ENCODE measurements at regions not wholly inside any gene's neighbourhood (a gene's known extent, or its start where the extent isn't known, plus 50 kb on each side); places are given as distances from the start of the nearest gene placed in this dataset.

- no peak overlapping the region for H3K27ac ChIP-seq (ENCODE audit: low read depth, low read length, poor library complexity, severe bottlenecking)
- no peaks in the 10 kb centered on the region for H4K20me1 ChIP-seq (ENCODE audit: insufficient read depth, low read length)
- H3K36me3 ChIP-seq (ENCODE audit: insufficient read depth, low read length) = no peaks in the 10 kb centered on the region
- no peaks in the 10 kb centered on the region for H3K9me3 ChIP-seq (ENCODE audit: low read length)
- H3K4me2 ChIP-seq (ENCODE audit: low read length) = no peak overlapping the region
- TF ChIP-seq EZH2 (IDR thresholded peaks at IDR 0.05; ENCODE audit: borderline replicate concordance, low read length) (no peak), CTCF (IDR thresholded peaks at IDR 0.05; ENCODE audit: low read length) (no peak)
- no peaks in the 10 kb centered on the region for H3K79me2 ChIP-seq (ENCODE audit: insufficient read depth, low read length)
- H3K27me3 ChIP-seq (ENCODE audit: insufficient read depth, low read length) = no peaks in the 10 kb centered on the region
- no peaks in the 10 kb centered on the region for H3K4me1 ChIP-seq (ENCODE audit: insufficient read depth, low read length, severe bottlenecking)
- H3K4me3 ChIP-seq (ENCODE audit: low read depth, low read length, poor library complexity, severe bottlenecking) = no peak overlapping the region
- H3K9ac ChIP-seq (ENCODE audit: low read length) = no peak overlapping the region
- no peaks in the 10 kb centered on the region for H3K9me2 ChIP-seq (ENCODE audit: low read depth, low read length)
- H2AFZ ChIP-seq (ENCODE audit: low read length) = no peak overlapping the region
- no peaks in the 10 kb centered on the region for H3F3A ChIP-seq (ENCODE audit: insufficient read depth, low read length)
These were observed 96.3 kb upstream of the RNF152 start for GRCh38 chr18:61989138-61989537.

- Histone ChIP-seq H3K4me3 (ENCODE audit: low read depth, low read length, poor library complexity, severe bottlenecking) (no peak overlapping the region), H3K9me2 (ENCODE audit: low read depth, low read length) (no peaks in the 10 kb centered on the region), H2AFZ (ENCODE audit: low read length) (no peak overlapping the region), H4K20me1 (ENCODE audit: insufficient read depth, low read length) (no peaks in the 10 kb centered on the region), H3K9ac (ENCODE audit: low read length) (no peak overlapping the region), H3K27ac (ENCODE audit: low read depth, low read length, poor library complexity, severe bottlenecking) (no peak overlapping the region), H3F3A (ENCODE audit: insufficient read depth, low read length) (no peaks in the 10 kb centered on the region), H3K4me1 (ENCODE audit: insufficient read depth, low read length, severe bottlenecking) (no peaks in the 10 kb centered on the region), H3K79me2 (ENCODE audit: insufficient read depth, low read length) (no peaks in the 10 kb centered on the region), H3K36me3 (ENCODE audit: insufficient read depth, low read length) (no peaks in the 10 kb centered on the region), H3K9me3 (ENCODE audit: low read length) (no peaks in the 10 kb centered on the region), H3K27me3 (ENCODE audit: insufficient read depth, low read length) (no peaks in the 10 kb centered on the region), H3K4me2 (ENCODE audit: low read length) (no peak overlapping the region)
- TF ChIP-seq EZH2 (IDR thresholded peaks at IDR 0.05; ENCODE audit: borderline replicate concordance, low read length) (no peak), CTCF (IDR thresholded peaks at IDR 0.05; ENCODE audit: low read length) (no peak)
These were observed 95.3 kb upstream of the RNF152 start for GRCh38 chr18:61988100-61988499.

- Histone ChIP-seq H3K27me3 (ENCODE audit: insufficient read depth, low read length) (no peaks in the 10 kb centered on the region), H3K9ac (ENCODE audit: low read length) (no peak overlapping the region), H3K79me2 (ENCODE audit: insufficient read depth, low read length) (no peaks in the 10 kb centered on the region), H2AFZ (ENCODE audit: low read length) (no peak overlapping the region), H3K9me3 (ENCODE audit: low read length) (no peaks in the 10 kb centered on the region), H4K20me1 (ENCODE audit: insufficient read depth, low read length) (no peaks in the 10 kb centered on the region), H3K27ac (ENCODE audit: low read depth, low read length, poor library complexity, severe bottlenecking) (no peak overlapping the region), H3K4me2 (ENCODE audit: low read length) (no peak overlapping the region), H3K4me1 (ENCODE audit: insufficient read depth, low read length, severe bottlenecking) (no peaks in the 10 kb centered on the region), H3K36me3 (ENCODE audit: insufficient read depth, low read length) (no peaks in the 10 kb centered on the region), H3F3A (ENCODE audit: insufficient read depth, low read length) (no peaks in the 10 kb centered on the region), H3K4me3 (ENCODE audit: low read depth, low read length, poor library complexity, severe bottlenecking) (no peak overlapping the region), H3K9me2 (ENCODE audit: low read depth, low read length) (no peaks in the 10 kb centered on the region)
- TF ChIP-seq CTCF (IDR thresholded peaks at IDR 0.05; ENCODE audit: low read length) (no peak), EZH2 (IDR thresholded peaks at IDR 0.05; ENCODE audit: borderline replicate concordance, low read length) (no peak)
These were observed 92.9 kb upstream of the RNF152 start for GRCh38 chr18:61985681-61986080.

Measured in OCI-LY1 (cell line).